Neural progenitor cell (in vitro differentiated cells): ENCODE measurements at regions not wholly inside any gene's neighbourhood (a gene's known extent, or its start where the extent isn't known, plus 50 kb on each side); places are given as distances from the start of the nearest gene placed in this dataset.
A peak's percentile ranks its signal among the peaks of the same experiment; 100 is the strongest.

ENCODE experiments used
- DNase-seq: peaks from one replicate; pipeline ENCODE4 v3.0.0-alpha.2; 2016; ENCODE audit warnings: low spot score
- H2AFZ ChIP-seq: fragments of 200-600 bp; sonication (generic); replicated peaks from 2 replicates; pipeline ENCODE4 v1.6.1; 2016; ENCODE audit warnings: antibody characterized with exemption
- H3F3A ChIP-seq: fragments of 200-600 bp; sonication (generic); 2 replicates; pipeline ENCODE4 v1.6.1; 2016; ENCODE audit warnings: antibody characterized with exemption, low read depth
- H3K27ac ChIP-seq: fragments of 200-600 bp; sonication (generic); 2 replicates; pipeline ENCODE4 v1.5.1; 2016; ENCODE audit warnings: mild to moderate bottlenecking
- H3K27me3 ChIP-seq: fragments of 200-600 bp; sonication (generic); 2 replicates; pipeline ENCODE4 v1.6.1; 2016; ENCODE audit warnings: mild to moderate bottlenecking, moderate library complexity
- H3K36me3 ChIP-seq: fragments of 200-600 bp; sonication (generic); 2 replicates; pipeline ENCODE4 v1.5.1; 2016
- H3K4me1 ChIP-seq: fragments of 200-600 bp; sonication (generic); 2 replicates; pipeline ENCODE4 v1.6.1; 2016; ENCODE audit warnings: mixed run types
- H3K4me2 ChIP-seq: fragments of 200-600 bp; sonication (generic); 2 replicates; pipeline ENCODE4 v1.6.1; 2016
- H3K4me3 ChIP-seq: fragments of 200-600 bp; sonication (generic); 2 replicates; pipeline ENCODE4 v1.5.1; 2016
- H3K79me2 ChIP-seq: fragments of 200-600 bp; sonication (generic); 2 replicates; pipeline ENCODE4 v1.6.1; 2016; ENCODE audit warnings: low read depth
- H3K9ac ChIP-seq: fragments of 200-600 bp; sonication (generic); 2 replicates; pipeline ENCODE4 v1.6.1; 2016
- H3K9me3 ChIP-seq: fragments of 200-600 bp; sonication (generic); 2 replicates; pipeline ENCODE4 v1.5.1; 2016; ENCODE audit warnings: low read depth
- H4K20me1 ChIP-seq: fragments of 200-600 bp; sonication (generic); 2 replicates; pipeline ENCODE4 v1.6.1; 2016; ENCODE audit warnings: low read depth
- H3K27ac Mint-ChIP-seq: 3 replicates; pipeline ENCODE4 v1.8.0; 2021; ENCODE audit warnings: mixed read lengths
- H3K27me3 Mint-ChIP-seq: 2 replicates; pipeline ENCODE4 v1.8.0; 2022; ENCODE audit warnings: low read depth, mild to moderate bottlenecking, inconsistent platforms, moderate library complexity, mixed read lengths; ENCODE audit not compliant: insufficient read depth
- H3K36me3 Mint-ChIP-seq: 3 replicates; pipeline ENCODE4 v1.8.0; 2021; ENCODE audit warnings: mixed read lengths
- H3K4me1 Mint-ChIP-seq: 3 replicates; pipeline ENCODE4 v1.8.0; 2021; ENCODE audit warnings: mixed read lengths
- H3K4me3 Mint-ChIP-seq: 3 replicates; pipeline ENCODE4 v1.8.0; 2021; ENCODE audit warnings: mild to moderate bottlenecking, moderate library complexity, mixed read lengths
- H3K9me3 Mint-ChIP-seq: 3 replicates; pipeline ENCODE4 v1.8.0; 2020; ENCODE audit warnings: mixed read lengths
- EZH2 ChIP-seq: fragments of 200-600 bp; sonication (generic); IDR thresholded peaks from 2 replicates; pipeline ENCODE4 v1.6.1; 2017; ENCODE audit warnings: antibody characterized with exemption, mild to moderate bottlenecking, moderate library complexity
- EZH2phosphoT487 ChIP-seq: fragments of 200-600 bp; sonication (generic); IDR thresholded peaks from 2 replicates; pipeline ENCODE4 v1.6.1; 2017; ENCODE audit warnings: antibody characterized with exemption
- TF ChIP-seq, protein P1 (sequence below): fragments of 200-600 bp; sonication (generic); IDR thresholded peaks from 2 replicates; pipeline ENCODE4 v1.5.1; 2017; ENCODE audit warnings: antibody characterized with exemption, mild to moderate bottlenecking

GRCh38 chr1:14020006-14020405, 320.0 kb downstream of the PRDM2 start:
- Mint-ChIP-seq H3K4me1 (peaks cover 33% of the 10 kb centered on the region), H3K4me3 (no peak overlapping the region), H3K27me3 (no peaks in the 10 kb centered on the region), H3K36me3 (peaks cover 3% of the 10 kb centered on the region), H3K9me3 (peaks cover 8% of the 10 kb centered on the region), H3K27ac (no peak overlapping the region)
- no peak for DNase-seq
- H3K79me2 ChIP-seq: no peaks in the 10 kb centered on the region
- no peak overlapping the region for H3K27ac ChIP-seq
- no peak overlapping the region for H3K4me2 ChIP-seq
- no peak overlapping the region for H2AFZ ChIP-seq
- no peaks in the 10 kb centered on the region for H3K9me3 ChIP-seq
- peaks cover 9% of the 10 kb centered on the region for H3K4me1 ChIP-seq
- H3K9ac ChIP-seq: no peak overlapping the region
- no peaks in the 10 kb centered on the region for H4K20me1 ChIP-seq
- no peaks in the 10 kb centered on the region for H3F3A ChIP-seq
- H3K36me3 ChIP-seq: no peaks in the 10 kb centered on the region
- no peak for TF ChIP-seq EZH2
- TF ChIP-seq, protein P1, sequence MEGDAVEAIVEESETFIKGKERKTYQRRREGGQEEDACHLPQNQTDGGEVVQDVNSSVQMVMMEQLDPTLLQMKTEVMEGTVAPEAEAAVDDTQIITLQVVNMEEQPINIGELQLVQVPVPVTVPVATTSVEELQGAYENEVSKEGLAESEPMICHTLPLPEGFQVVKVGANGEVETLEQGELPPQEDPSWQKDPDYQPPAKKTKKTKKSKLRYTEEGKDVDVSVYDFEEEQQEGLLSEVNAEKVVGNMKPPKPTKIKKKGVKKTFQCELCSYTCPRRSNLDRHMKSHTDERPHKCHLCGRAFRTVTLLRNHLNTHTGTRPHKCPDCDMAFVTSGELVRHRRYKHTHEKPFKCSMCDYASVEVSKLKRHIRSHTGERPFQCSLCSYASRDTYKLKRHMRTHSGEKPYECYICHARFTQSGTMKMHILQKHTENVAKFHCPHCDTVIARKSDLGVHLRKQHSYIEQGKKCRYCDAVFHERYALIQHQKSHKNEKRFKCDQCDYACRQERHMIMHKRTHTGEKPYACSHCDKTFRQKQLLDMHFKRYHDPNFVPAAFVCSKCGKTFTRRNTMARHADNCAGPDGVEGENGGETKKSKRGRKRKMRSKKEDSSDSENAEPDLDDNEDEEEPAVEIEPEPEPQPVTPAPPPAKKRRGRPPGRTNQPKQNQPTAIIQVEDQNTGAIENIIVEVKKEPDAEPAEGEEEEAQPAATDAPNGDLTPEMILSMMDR: no peak
- no peak for TF ChIP-seq EZH2phosphoT487
- no peak overlapping the region for H3K4me3 ChIP-seq
- no peaks in the 10 kb centered on the region for H3K27me3 ChIP-seq

GRCh38 chr1:14027099-14027498, 327.1 kb downstream of the PRDM2 start:
- Histone ChIP-seq H4K20me1 (no peaks in the 10 kb centered on the region), H3K9me3 (no peaks in the 10 kb centered on the region), H3K4me1 (no peaks in the 10 kb centered on the region), H3K4me3 (no peak overlapping the region), H3F3A (no peaks in the 10 kb centered on the region), H3K36me3 (no peaks in the 10 kb centered on the region), H3K27me3 (no peaks in the 10 kb centered on the region), H2AFZ (no peak overlapping the region), H3K9ac (no peak overlapping the region), H3K4me2 (no peak overlapping the region), H3K27ac (no peak overlapping the region), H3K79me2 (no peaks in the 10 kb centered on the region)
- Mint-ChIP-seq H3K4me3 (no peak overlapping the region), H3K9me3 (peaks cover under 1% of the 10 kb centered on the region), H3K27ac (no peak overlapping the region), H3K27me3 (peaks cover 3% of the 10 kb centered on the region), H3K4me1 (peaks cover 11% of the 10 kb centered on the region), H3K36me3 (no peaks in the 10 kb centered on the region)
- TF ChIP-seq EZH2phosphoT487 (no peak), EZH2 (no peak)
- TF ChIP-seq, protein P1: no peak
- peak; percentile 76 for DNase-seq

GRCh38 chr1:14031461-14031860, 331.5 kb downstream of the PRDM2 start:
- H3K4me3 Mint-ChIP-seq: no peak overlapping the region
- H3K79me2 ChIP-seq: no peaks in the 10 kb centered on the region
- no peak overlapping the region for H3K4me3 ChIP-seq
- no peaks in the 10 kb centered on the region for H3K4me1 ChIP-seq
- no peaks in the 10 kb centered on the region for H3F3A ChIP-seq
- peaks cover 8% of the 10 kb centered on the region for H3K9me3 Mint-ChIP-seq
- no peak overlapping the region for H3K4me2 ChIP-seq
- no peaks in the 10 kb centered on the region for H3K9me3 ChIP-seq
- no peaks in the 10 kb centered on the region for H4K20me1 ChIP-seq
- peaks cover 7% of the 10 kb centered on the region for H3K4me1 Mint-ChIP-seq
- DNase-seq: no peak
- H2AFZ ChIP-seq: no peak overlapping the region
- H3K27ac Mint-ChIP-seq: no peak overlapping the region
- no peaks in the 10 kb centered on the region for H3K27me3 ChIP-seq
- no peaks in the 10 kb centered on the region for H3K36me3 Mint-ChIP-seq
- H3K36me3 ChIP-seq: no peaks in the 10 kb centered on the region
- H3K27ac ChIP-seq: no peak overlapping the region
- H3K9ac ChIP-seq: no peak overlapping the region
- no peak for TF ChIP-seq EZH2phosphoT487
- no peak for TF ChIP-seq EZH2
- TF ChIP-seq, protein P1: no peak
- peaks cover 4% of the 10 kb centered on the region for H3K27me3 Mint-ChIP-seq

- Histone ChIP-seq H3K4me1 (peaks cover 7% of the 10 kb centered on the region), H3K79me2 (no peaks in the 10 kb centered on the region)
Measured at GRCh38 chr1:14034506-14034905, 334.5 kb downstream of the PRDM2 start.

More at GRCh38 chr1:14034506-14034905, 334.5 kb downstream of the PRDM2 start:
- H3K4me3 Mint-ChIP-seq: no peak overlapping the region
- Histone ChIP-seq H3K9me3 (no peaks in the 10 kb centered on the region), H3K9ac (no peak overlapping the region), H3K27me3 (no peaks in the 10 kb centered on the region), H3F3A (no peaks in the 10 kb centered on the region), H4K20me1 (no peaks in the 10 kb centered on the region), H2AFZ (no peak overlapping the region), H3K36me3 (no peaks in the 10 kb centered on the region), H3K4me2 (no peak overlapping the region), H3K27ac (no peak overlapping the region), H3K4me3 (no peak overlapping the region)
- peaks cover 8% of the 10 kb centered on the region for H3K9me3 Mint-ChIP-seq
- no peaks in the 10 kb centered on the region for H3K36me3 Mint-ChIP-seq
- peaks cover 8% of the 10 kb centered on the region for H3K4me1 Mint-ChIP-seq
- TF ChIP-seq EZH2phosphoT487 (no peak), EZH2 (no peak)
- TF ChIP-seq, protein P1: no peak
- DNase-seq: no peak
- H3K27me3 Mint-ChIP-seq: peaks cover 2% of the 10 kb centered on the region
- no peak overlapping the region for H3K27ac Mint-ChIP-seq
